ENCODE measurements at regions not wholly inside any gene's neighbourhood (a gene's known extent, or its start where the extent isn't known, plus 50 kb on each side); places are given as distances from the start of the nearest gene placed in this dataset.

DNA sequence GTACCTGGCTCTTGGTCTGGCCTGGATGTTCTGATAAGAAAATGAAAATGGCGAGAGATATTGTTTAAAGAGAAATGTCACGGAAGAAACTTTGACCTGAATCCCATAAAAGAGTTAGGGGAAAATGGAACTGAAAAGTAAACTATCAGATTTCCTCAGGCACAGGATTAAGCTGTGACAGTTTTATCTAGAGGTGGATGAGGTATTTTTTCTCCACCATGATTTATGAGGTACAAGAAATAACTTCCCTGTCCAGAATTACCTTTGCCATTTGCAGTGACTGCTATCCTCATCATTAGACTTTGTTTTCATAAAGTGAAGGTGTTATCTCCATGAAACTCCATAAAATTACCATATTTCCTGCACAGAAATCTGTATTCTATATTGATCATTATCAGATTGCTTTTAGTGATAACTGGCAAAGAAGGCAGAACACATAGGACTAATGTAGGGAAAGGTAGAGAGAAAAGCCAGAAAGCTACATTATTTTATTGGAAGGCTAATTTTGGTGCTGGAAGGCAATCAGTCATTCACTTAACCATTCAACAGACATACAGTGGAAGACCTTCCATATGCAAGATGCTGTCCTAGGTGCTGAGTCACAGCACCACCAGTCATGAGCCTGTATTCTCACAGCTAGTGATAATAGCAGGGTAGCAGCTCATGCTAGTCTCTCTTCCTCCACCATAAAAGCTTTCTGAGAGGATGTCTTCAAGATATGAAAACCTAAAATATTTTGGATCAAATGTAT, 427.3 kb upstream of the CITED2 start:
- TF ChIP-seq POLR2A (IDR thresholded peaks at IDR 0.05; ENCODE audit: extremely low read depth, insufficient read length) (no peak), CTCF (IDR thresholded peaks at IDR 0.05; ENCODE audit: low read depth, low read length) (no peak)
- TF ChIP-seq, protein P1, sequence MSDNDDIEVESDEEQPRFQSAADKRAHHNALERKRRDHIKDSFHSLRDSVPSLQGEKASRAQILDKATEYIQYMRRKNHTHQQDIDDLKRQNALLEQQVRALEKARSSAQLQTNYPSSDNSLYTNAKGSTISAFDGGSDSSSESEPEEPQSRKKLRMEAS (IDR thresholded peaks at IDR 0.05; ENCODE audit: low read depth, low read length) = no peak
